GM10266 (cell line): ENCODE measurements at regions not wholly inside any gene's neighbourhood (a gene's known extent, or its start where the extent isn't known, plus 50 kb on each side); places are given as distances from the start of the nearest gene placed in this dataset.

ENCODE experiments used
- DNase-seq: peaks from one replicate; pipeline ENCODE4 v3.0.0; 2012; ENCODE audit errors: extremely low spot score
- TF ChIP-seq, protein P1 (sequence below): IDR thresholded peaks from 2 replicates; pipeline ENCODE4 v1.5.1; 2012; ENCODE audit warnings: mild to moderate bottlenecking, low read depth; ENCODE audit not compliant: control insufficient read depth, insufficient read depth; ENCODE audit errors: missing control alignments

- no peak for DNase-seq
Measured at GRCh38 chr4:153912301-153912700, 123.4 kb upstream of the SFRP2 start.

DNA sequence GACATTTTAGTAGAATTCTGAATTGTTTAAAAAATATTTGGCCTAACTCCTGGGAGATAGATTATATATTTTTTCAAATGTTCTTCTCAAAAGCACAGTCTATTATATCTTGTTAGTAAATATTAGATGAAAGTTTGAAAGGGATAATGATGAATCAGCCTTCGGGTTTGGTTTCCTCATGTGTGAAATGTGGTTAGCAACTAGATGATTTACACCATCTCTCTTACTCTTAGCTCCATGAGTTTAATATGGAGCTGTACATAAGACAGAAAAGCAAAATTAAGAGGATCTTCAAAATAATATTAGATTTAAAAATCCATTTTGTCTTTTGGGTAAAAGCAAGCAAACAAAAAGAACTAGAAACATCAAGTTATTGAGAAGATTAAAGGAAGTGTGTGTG is 120.8 kb upstream of the SFRP2 start:
- DNase-seq, result no peak
- TF ChIP-seq, protein P1, sequence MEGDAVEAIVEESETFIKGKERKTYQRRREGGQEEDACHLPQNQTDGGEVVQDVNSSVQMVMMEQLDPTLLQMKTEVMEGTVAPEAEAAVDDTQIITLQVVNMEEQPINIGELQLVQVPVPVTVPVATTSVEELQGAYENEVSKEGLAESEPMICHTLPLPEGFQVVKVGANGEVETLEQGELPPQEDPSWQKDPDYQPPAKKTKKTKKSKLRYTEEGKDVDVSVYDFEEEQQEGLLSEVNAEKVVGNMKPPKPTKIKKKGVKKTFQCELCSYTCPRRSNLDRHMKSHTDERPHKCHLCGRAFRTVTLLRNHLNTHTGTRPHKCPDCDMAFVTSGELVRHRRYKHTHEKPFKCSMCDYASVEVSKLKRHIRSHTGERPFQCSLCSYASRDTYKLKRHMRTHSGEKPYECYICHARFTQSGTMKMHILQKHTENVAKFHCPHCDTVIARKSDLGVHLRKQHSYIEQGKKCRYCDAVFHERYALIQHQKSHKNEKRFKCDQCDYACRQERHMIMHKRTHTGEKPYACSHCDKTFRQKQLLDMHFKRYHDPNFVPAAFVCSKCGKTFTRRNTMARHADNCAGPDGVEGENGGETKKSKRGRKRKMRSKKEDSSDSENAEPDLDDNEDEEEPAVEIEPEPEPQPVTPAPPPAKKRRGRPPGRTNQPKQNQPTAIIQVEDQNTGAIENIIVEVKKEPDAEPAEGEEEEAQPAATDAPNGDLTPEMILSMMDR, result no peak

More at GRCh38 chr4:153912301-153912700, 123.4 kb upstream of the SFRP2 start:
- TF ChIP-seq, protein P1, result no peak

- TF ChIP-seq, protein P1, result no peak
- DNase-seq, result no peak
Measured at GRCh38 chr4:153906231-153906630, 117.3 kb upstream of the SFRP2 start.

DNA sequence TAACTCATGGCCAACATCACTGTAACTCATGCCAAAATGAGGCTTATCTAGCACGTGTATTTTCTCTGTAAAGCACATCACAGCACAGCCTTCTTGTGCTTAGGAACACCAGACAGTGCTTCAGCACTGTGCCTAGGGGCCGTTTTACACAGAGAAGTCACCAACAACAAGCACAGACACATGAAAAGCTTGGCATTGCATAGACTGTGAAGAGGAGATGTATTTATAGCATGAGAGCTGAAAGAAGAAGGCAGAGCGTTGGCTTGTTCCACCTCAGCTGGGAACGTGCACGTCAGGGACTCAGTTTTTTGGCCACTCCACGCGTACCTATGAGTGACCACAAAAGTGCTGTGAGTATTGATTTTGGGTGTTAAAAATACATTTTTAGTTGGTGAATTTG is 116.3 kb upstream of the SFRP2 start:
- TF ChIP-seq, protein P1, result no peak

GRCh38 chr4:153904011-153904410 is 115.1 kb upstream of the SFRP2 start:
- no peak for DNase-seq
- TF ChIP-seq, protein P1, result no peak

More for the DNA sequence above, 116.3 kb upstream of the SFRP2 start:
- no peak for DNase-seq

DNA sequence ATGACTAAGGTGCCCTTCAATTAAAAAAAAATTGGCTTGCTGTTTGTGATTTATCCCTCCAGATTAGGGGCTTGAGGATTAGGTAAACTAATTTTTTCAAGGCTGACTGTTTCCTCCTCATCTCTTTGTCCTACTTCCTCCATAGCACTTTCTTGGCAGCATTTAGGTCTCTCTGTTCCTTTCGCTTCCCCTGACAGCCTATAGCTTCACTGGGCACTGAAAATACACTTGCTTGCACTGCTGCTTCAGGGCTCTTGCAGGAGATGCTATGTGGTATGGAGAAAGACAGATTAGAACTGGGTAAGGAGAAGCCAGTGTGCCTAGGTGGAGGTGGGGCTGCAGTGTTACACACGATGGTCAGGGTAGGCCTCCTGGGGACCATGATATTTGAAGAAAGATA is 112.3 kb upstream of the SFRP2 start:
- no peak for DNase-seq

DNA sequence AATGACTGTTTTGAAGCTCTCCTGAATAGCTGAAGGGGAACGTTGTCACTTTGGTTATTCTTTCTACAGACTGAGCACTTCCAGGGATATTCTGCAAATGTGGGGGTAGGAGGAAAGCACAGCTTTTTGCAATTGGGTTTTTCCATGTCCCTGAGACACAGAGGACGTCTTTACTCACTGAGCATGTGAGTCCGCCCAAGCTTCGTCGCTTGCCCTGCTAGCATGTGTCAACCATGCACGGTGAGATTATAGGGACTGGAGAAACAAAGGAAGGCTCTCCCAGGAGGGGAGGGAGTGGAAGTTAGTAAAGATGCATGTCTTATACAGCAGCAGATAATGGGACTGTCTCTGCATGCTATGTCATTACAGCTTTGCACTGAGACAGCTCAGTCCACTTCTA is 111.5 kb upstream of the SFRP2 start:
- TF ChIP-seq, protein P1, result no peak
- no peak for DNase-seq

More for the DNA sequence above, 112.3 kb upstream of the SFRP2 start:
- TF ChIP-seq, protein P1, result no peak
